ENCODE measurements at regions not wholly inside any gene's neighbourhood (a gene's known extent, or its start where the extent isn't known, plus 50 kb on each side); places are given as distances from the start of the nearest gene placed in this dataset.

DNA sequence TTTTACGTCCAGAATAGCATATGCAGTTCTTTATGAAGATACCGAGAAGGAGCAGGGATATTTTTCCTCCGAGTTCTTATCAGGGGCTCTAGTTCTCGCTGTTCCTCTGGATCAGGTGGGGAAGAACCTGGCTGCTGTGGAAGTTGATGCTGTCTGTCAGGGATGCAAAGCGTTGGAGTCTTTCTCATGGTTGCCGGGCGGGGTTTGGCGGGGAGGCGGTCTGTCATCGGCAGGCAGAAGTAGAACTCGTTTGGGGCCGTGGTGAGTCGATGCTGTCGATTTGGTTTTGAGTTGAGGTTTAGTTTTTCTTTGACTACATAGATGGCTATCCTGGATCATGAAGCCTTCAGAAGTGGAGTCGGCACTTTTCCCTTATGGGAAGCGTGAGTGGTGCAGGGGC lies 691.2 kb downstream of the QKI start:
- TF ChIP-seq, protein P1, sequence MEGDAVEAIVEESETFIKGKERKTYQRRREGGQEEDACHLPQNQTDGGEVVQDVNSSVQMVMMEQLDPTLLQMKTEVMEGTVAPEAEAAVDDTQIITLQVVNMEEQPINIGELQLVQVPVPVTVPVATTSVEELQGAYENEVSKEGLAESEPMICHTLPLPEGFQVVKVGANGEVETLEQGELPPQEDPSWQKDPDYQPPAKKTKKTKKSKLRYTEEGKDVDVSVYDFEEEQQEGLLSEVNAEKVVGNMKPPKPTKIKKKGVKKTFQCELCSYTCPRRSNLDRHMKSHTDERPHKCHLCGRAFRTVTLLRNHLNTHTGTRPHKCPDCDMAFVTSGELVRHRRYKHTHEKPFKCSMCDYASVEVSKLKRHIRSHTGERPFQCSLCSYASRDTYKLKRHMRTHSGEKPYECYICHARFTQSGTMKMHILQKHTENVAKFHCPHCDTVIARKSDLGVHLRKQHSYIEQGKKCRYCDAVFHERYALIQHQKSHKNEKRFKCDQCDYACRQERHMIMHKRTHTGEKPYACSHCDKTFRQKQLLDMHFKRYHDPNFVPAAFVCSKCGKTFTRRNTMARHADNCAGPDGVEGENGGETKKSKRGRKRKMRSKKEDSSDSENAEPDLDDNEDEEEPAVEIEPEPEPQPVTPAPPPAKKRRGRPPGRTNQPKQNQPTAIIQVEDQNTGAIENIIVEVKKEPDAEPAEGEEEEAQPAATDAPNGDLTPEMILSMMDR (IDR thresholded peaks at IDR 0.05; ENCODE audit: low read length), result no peak
- TF ChIP-seq EZH2 (optimal IDR thresholded peaks at IDR 0.05; ENCODE audit: low read depth, low read length) (no peak), EZH2phosphoT487 (IDR thresholded peaks at IDR 0.05; ENCODE audit: low read length) (no peak)

Measured in MM.1S (cell line).